IMR-90 (cell line): ENCODE measurements at regions not wholly inside any gene's neighbourhood (a gene's known extent, or its start where the extent isn't known, plus 50 kb on each side); places are given as distances from the start of the nearest gene placed in this dataset.
A peak's percentile ranks its signal among the peaks of the same experiment; 100 is the strongest.

Experiments used
- ATAC-seq: fragments of 200-7000 bp; cut with Tn5 transposase; 2 replicates; pipeline ENCODE4 v1.9.1; 2020; ENCODE audit warnings: low read depth, mild to moderate bottlenecking, moderate library complexity
- BruUV-seq: library from RNA; stranded (reverse); fragments of 400-500 nt; replicated peaks from 2 replicates; lab custom pipeline; 2021; lab: Mats Ljungman, UMichigan
- CTCF ChIA-PET: fragments of 300-600 bp; formaldehyde crosslinking; extraction: SDS; loops from one replicate; lab custom pipeline; 2021; ENCODE audit warnings: antibody characterized with exemption; lab: Yijun Ruan, JAX
- POLR2A ChIA-PET: fragments of 300-600 bp; sonication (Branson Sonifier 250); formaldehyde crosslinking; loops from one replicate; lab custom pipeline; 2022; ENCODE audit warnings: antibody characterized with exemption; ENCODE audit not compliant: unreplicated experiment; lab: Charles Lee
- DNase-seq: peaks from one replicate; pipeline ENCODE4 v3.0.0; 2013
- H2AFZ ChIP-seq: replicated peaks from 2 replicates; pipeline ENCODE3; 2013; ENCODE audit warnings: low read length, mild to moderate bottlenecking; ENCODE audit not compliant: poor library complexity
- H2AK5ac ChIP-seq: 2 replicates; pipeline ENCODE4 v1.6.1; 2013; ENCODE audit warnings: low read depth, low read length, inconsistent platforms
- H2AK9ac ChIP-seq: replicated peaks from 2 replicates; pipeline ENCODE3; 2013; ENCODE audit warnings: mild to moderate bottlenecking, low read depth, low read length, moderate library complexity; ENCODE audit not compliant: poor library complexity
- H2BK120ac ChIP-seq: 2 replicates; pipeline ENCODE4 v1.6.1; 2013; ENCODE audit warnings: low read depth, low read length, inconsistent platforms
- H2BK15ac ChIP-seq: 3 replicates; pipeline ENCODE4 v1.6.1; 2013; ENCODE audit warnings: low read depth, low read length, inconsistent platforms
- H2BK20ac ChIP-seq: 2 replicates; pipeline ENCODE4 v1.6.1; 2013; ENCODE audit warnings: low read depth, mild to moderate bottlenecking, inconsistent platforms, low read length, moderate library complexity
- H2BK5ac ChIP-seq: 2 replicates; pipeline ENCODE4 v1.6.1; 2013; ENCODE audit warnings: mild to moderate bottlenecking, low read depth, low read length, inconsistent platforms; ENCODE audit not compliant: poor library complexity, severe bottlenecking
- H3K14ac ChIP-seq: replicated peaks from 2 replicates; pipeline ENCODE4 v1.6.1; 2013; ENCODE audit warnings: low read depth, low read length, inconsistent platforms
- H3K18ac ChIP-seq: 2 replicates; pipeline ENCODE4 v1.6.1; 2013; ENCODE audit warnings: low read depth, low read length, control low read depth
- H3K23ac ChIP-seq: 2 replicates; pipeline ENCODE4 v1.6.1; 2013; ENCODE audit warnings: low read depth, low read length, inconsistent platforms
- H3K27ac ChIP-seq: 2 replicates; pipeline ENCODE4 v1.5.1; 2013; ENCODE audit warnings: mild to moderate bottlenecking, control low read depth, low read length; ENCODE audit not compliant: insufficient read depth
- H3K27me3 ChIP-seq: 2 replicates; pipeline ENCODE4 v1.6.1; 2013; ENCODE audit warnings: low read length; ENCODE audit not compliant: control insufficient read depth, insufficient read depth
- H3K36me3 ChIP-seq: 2 replicates; pipeline ENCODE4 v1.6.1; 2013; ENCODE audit warnings: low read length, mixed read lengths; ENCODE audit not compliant: control insufficient read depth, insufficient read depth
- H3K4ac ChIP-seq: 2 replicates; pipeline ENCODE4 v1.6.1; 2013; ENCODE audit warnings: low read depth, low read length, inconsistent platforms
- H3K4me1 ChIP-seq: 2 replicates; pipeline ENCODE4 v1.6.1; 2013; ENCODE audit warnings: low read length, mixed read lengths; ENCODE audit not compliant: control insufficient read depth, insufficient read depth
- H3K4me2 ChIP-seq: 2 replicates; pipeline ENCODE4 v1.6.1; 2013; ENCODE audit warnings: low read depth, mild to moderate bottlenecking, control low read depth, low read length, moderate library complexity
- H3K4me3 ChIP-seq: 2 replicates; pipeline ENCODE4 v1.5.1; 2013; ENCODE audit warnings: low read depth, mild to moderate bottlenecking, control low read depth, low read length, moderate library complexity; ENCODE audit not compliant: insufficient read depth
- H3K56ac ChIP-seq: 2 replicates; pipeline ENCODE4 v1.6.1; 2013; ENCODE audit warnings: low read length, inconsistent platforms; ENCODE audit not compliant: insufficient read depth; ENCODE audit errors: extremely low read depth
- H3K79me1 ChIP-seq, 2 experiments: 2 replicates each; pipeline ENCODE4 v1.6.1; 2013; ENCODE audit warnings: low read length in 2 of 2, inconsistent platforms in 1 of 2, low read depth in 1 of 2
- H3K9ac ChIP-seq: 2 replicates; pipeline ENCODE4 v1.6.1; 2013; ENCODE audit warnings: low read depth, low read length, control low read depth
- H3K9me1 ChIP-seq: 2 replicates; pipeline ENCODE4 v1.6.1; 2013; ENCODE audit warnings: low read length, inconsistent platforms; ENCODE audit not compliant: insufficient read depth
- H3K9me3 ChIP-seq: 2 replicates; pipeline ENCODE4 v1.6.1; 2013; ENCODE audit warnings: low read length; ENCODE audit not compliant: control insufficient read depth, insufficient read depth
- H4K20me1 ChIP-seq: 2 replicates; pipeline ENCODE4 v1.6.1; 2013; ENCODE audit warnings: low read length, inconsistent platforms; ENCODE audit not compliant: insufficient read depth
- H4K5ac ChIP-seq: 2 replicates; pipeline ENCODE4 v1.6.1; 2013; ENCODE audit warnings: mild to moderate bottlenecking, low read depth, low read length, control low read depth
- H4K8ac ChIP-seq, 2 experiments: 2 replicates each; pipeline ENCODE4 v1.6.1; 2013; ENCODE audit warnings: low read depth in 2 of 2, low read length in 2 of 2, control low read depth in 1 of 2, inconsistent platforms in 1 of 2
- H4K91ac ChIP-seq: 2 replicates; pipeline ENCODE4 v1.6.1; 2013; ENCODE audit warnings: low read depth, low read length, inconsistent platforms; ENCODE audit not compliant: insufficient read depth
- CTCF ChIP-seq: conservative IDR thresholded peaks from 2 replicates; pipeline ENCODE4 v1.5.1; 2012; ENCODE audit warnings: mild to moderate bottlenecking, low read depth, low read length, improper control_type of control experiment
- RAD21 ChIP-seq: IDR thresholded peaks from 2 replicates; pipeline ENCODE4 v1.6.1; 2012; ENCODE audit warnings: low read length, improper control_type of control experiment
- RFX5 ChIP-seq: IDR thresholded peaks from 2 replicates; pipeline ENCODE4 v1.8.0; 2012; ENCODE audit warnings: low read depth, mild to moderate bottlenecking, low read length, moderate library complexity
- dilution Hi-C: fragments of 300-500 bp; cut with HindIII; formaldehyde crosslinking; loops from one replicate; pipeline ENCODE4 v1.14.3; 2018; ENCODE audit warnings: low sequenced_read_pairs; ENCODE audit not compliant: unreplicated experiment
- in situ Hi-C: fragments of 300-500 bp; cut with MboI; formaldehyde crosslinking; loops from 3 replicates; pipeline ENCODE4 v1.14.3; 2019; ENCODE audit warnings: low sequenced_read_pairs, inconsistent platforms, mixed read lengths
- intact Hi-C: fragments of 100-400 bp; cut with micrococcal nuclease; formaldehyde crosslinking; loops from 2 replicates; pipeline ENCODE4 v1.10.0; 2022

- H3K9me1 ChIP-seq: no peaks in the 10 kb centered on the region
- H3K14ac ChIP-seq: no peak overlapping the region
- no peak overlapping the region for H3K23ac ChIP-seq
- H3K4me3 ChIP-seq: no peak overlapping the region
- CTCF ChIA-PET: no interaction called here
- H2AFZ ChIP-seq: no peak overlapping the region
- no peak overlapping the region for H3K56ac ChIP-seq
- H2BK5ac ChIP-seq: no peak overlapping the region
- H3K9ac ChIP-seq: no peak overlapping the region
- H2BK120ac ChIP-seq: no peak overlapping the region
- peak overlapping the region in 1 of 2 experiments; percentile 15; a peak in 1 of 4 replicates for H4K8ac ChIP-seq
- no peak for TF ChIP-seq RAD21
- no peak for TF ChIP-seq RFX5
- no peak for TF ChIP-seq CTCF
- H3K4me2 ChIP-seq: no peak overlapping the region
- H4K5ac ChIP-seq: no peak overlapping the region
- DNase-seq (no peak), ATAC-seq (no peak)
- dilution Hi-C loops (no loop called here), in situ Hi-C loops (no loop called here), intact Hi-C loops (no loop called here)
- no TSS peak for BruUV-seq
- H2AK5ac ChIP-seq: no peak overlapping the region
- POLR2A ChIA-PET: no interaction called here
- H3K4ac ChIP-seq: no peak overlapping the region
- no peak overlapping the region for H4K91ac ChIP-seq
- 0 out of 2 replicates have a peak overlapping the region, but pooled peaks have one; percentile 9 for H2BK20ac ChIP-seq
- H3K27ac ChIP-seq: no peak overlapping the region
- no peak overlapping the region; the same call in 2 of the 3 replicates for H2BK15ac ChIP-seq
- no peak overlapping the region for H2AK9ac ChIP-seq
- H3K79me1 ChIP-seq: no peaks in the 10 kb centered on the region
- H3K9me3 ChIP-seq: no peaks in the 10 kb centered on the region
- H3K36me3 ChIP-seq: no peaks in the 10 kb centered on the region
- H3K18ac ChIP-seq: no peak overlapping the region
- H4K20me1 ChIP-seq: no peaks in the 10 kb centered on the region
- H3K4me1 ChIP-seq: peaks cover 5% of the 10 kb centered on the region; the same call in 1 of the 2 replicates
- H3K27me3 ChIP-seq: no peaks in the 10 kb centered on the region
These were observed 494.3 kb upstream of the KCNMB2 start for GRCh38 chr3:178041931-178042330.
